Endothelial cell of umbilical vein (primary cell): ENCODE measurements at regions not wholly inside any gene's neighbourhood (a gene's known extent, or its start where the extent isn't known, plus 50 kb on each side); places are given as distances from the start of the nearest gene placed in this dataset.

ENCODE experiments used
- BruUV-seq: library from RNA; stranded (reverse); fragments of 400-500 nt; replicated peaks from 2 replicates; lab custom pipeline; 2021; lab: Mats Ljungman, UMichigan
- CTCF ChIA-PET: fragments of 300-600, 350-600 bp; sonication (Branson Sonifier 250); formaldehyde crosslinking; loops from one replicate; lab custom pipeline; 2021; ENCODE audit warnings: antibody characterized with exemption, inconsistent platforms; lab: Charles Lee
- POLR2A ChIA-PET: fragments of 300-600, 350-600 bp; sonication (Branson Sonifier 250); formaldehyde crosslinking; loops from one replicate; lab custom pipeline; 2021; ENCODE audit warnings: antibody characterized with exemption, inconsistent platforms; lab: Charles Lee
- DNase-seq: peaks from one replicate; pipeline ENCODE4 v3.0.0-alpha.2; 2011; ENCODE audit warnings: low read depth, low spot score
- FAIRE-seq: peaks from 2 replicates; lab custom pipeline; 2011; peaks lifted over from hg19 to GRCh38; lab: Jason Lieb, UNC
- H2AFZ ChIP-seq: 2 replicates; pipeline ENCODE4 v1.6.0; 2012; ENCODE audit warnings: low read depth, low read length, control low read depth, inconsistent platforms
- H3K27ac ChIP-seq: 2 replicates; pipeline ENCODE4 v1.5.1; 2011; ENCODE audit warnings: low read depth, mild to moderate bottlenecking, control low read depth, low read length, moderate library complexity; ENCODE audit not compliant: insufficient read depth
- H3K27me3 ChIP-seq, 2 experiments: 2 replicates each; pipeline versions ENCODE4 v1.6.0 to v1.6.1; 2011; ENCODE audit warnings: low read length in 2 of 2, mixed read lengths in 1 of 2; ENCODE audit not compliant: control insufficient read depth in 2 of 2, insufficient read depth in 2 of 2
- H3K36me3 ChIP-seq, 2 experiments: 2 replicates in 1 of 2; 3 replicates in 1 of 2; pipeline ENCODE4 v1.5.1; 2011; ENCODE audit warnings: low read length in 2 of 2, mild to moderate bottlenecking in 1 of 2, moderate library complexity in 1 of 2; ENCODE audit not compliant: control insufficient read depth in 2 of 2, insufficient read depth in 2 of 2; ENCODE audit errors: extremely low read depth in 1 of 2
- H3K4me1 ChIP-seq: 3 replicates; pipeline ENCODE4 v1.5.1; 2011; ENCODE audit warnings: mild to moderate bottlenecking, low read length; ENCODE audit not compliant: control insufficient read depth, insufficient read depth; ENCODE audit errors: extremely low read depth
- H3K4me2 ChIP-seq: 2 replicates; pipeline ENCODE4 v1.6.1; 2011; ENCODE audit warnings: low read length, control low read depth, mixed read lengths; ENCODE audit not compliant: insufficient read depth
- H3K4me3 ChIP-seq, 3 experiments: fragments of 200-600 bp in 1 of 3; sonication (generic), shearing (Covaris generic) in 1 of 3; replicated peaks in 1 of 3; 2 replicates each; pipeline ENCODE4 v1.5.1; 2011 to 2016; ENCODE audit warnings: control low read depth in 3 of 3, low read length in 3 of 3, mild to moderate bottlenecking in 2 of 3, inconsistent platforms in 1 of 3, low read depth in 1 of 3, moderate library complexity in 1 of 3; ENCODE audit not compliant: insufficient read depth in 1 of 3
- H3K79me2 ChIP-seq: 2 replicates; pipeline ENCODE4 v1.6.0; 2012; ENCODE audit warnings: low read length, inconsistent platforms; ENCODE audit not compliant: control insufficient read depth, insufficient read depth
- H3K9ac ChIP-seq: replicated peaks from 2 replicates; pipeline ENCODE3; 2011; ENCODE audit warnings: low read length, control low read depth; ENCODE audit not compliant: insufficient read depth; ENCODE audit errors: extremely low read depth
- H3K9me1 ChIP-seq: replicated peaks from 3 replicates; pipeline ENCODE4 v1.6.0; 2011; ENCODE audit warnings: mild to moderate bottlenecking, low read length; ENCODE audit not compliant: control insufficient read depth, insufficient read depth; ENCODE audit errors: extremely low read depth
- H3K9me3 ChIP-seq: replicated peaks from 2 replicates; pipeline ENCODE4 v1.5.1; 2012; ENCODE audit warnings: low read length, inconsistent platforms; ENCODE audit not compliant: control insufficient read depth, insufficient read depth
- H4K20me1 ChIP-seq: replicated peaks from 2 replicates; pipeline ENCODE3; 2011; ENCODE audit warnings: mild to moderate bottlenecking, low read length; ENCODE audit not compliant: control insufficient read depth, insufficient read depth; ENCODE audit errors: extremely low read depth
- CTCF ChIP-seq, 2 donors: IDR thresholded peaks; 1 replicate in 1 of 2; 2 replicates in 1 of 2; pipeline ENCODE4 v1.5.1; 2011; ENCODE audit warnings: low read length in 2 of 2, mild to moderate bottlenecking in 2 of 2, moderate library complexity in 2 of 2, control low read depth in 1 of 2, inconsistent platforms in 1 of 2, low read depth in 1 of 2; ENCODE audit not compliant: insufficient read depth in 1 of 2; ENCODE audit errors: extremely low read depth in 1 of 2
- EZH2 ChIP-seq: IDR thresholded peaks from 2 replicates; pipeline ENCODE4 v1.6.1; 2012; ENCODE audit warnings: borderline replicate concordance, low read depth, mild to moderate bottlenecking, moderate library complexity, low read length, inconsistent platforms; ENCODE audit not compliant: severe bottlenecking
- FOS ChIP-seq: IDR thresholded peaks from 2 replicates; pipeline ENCODE4 v1.6.1; 2011; ENCODE audit warnings: mild to moderate bottlenecking, low read length, moderate library complexity, borderline replicate concordance; ENCODE audit not compliant: insufficient read depth
- GATA2 ChIP-seq: IDR thresholded peaks from 2 replicates; pipeline ENCODE4 v1.7.0; 2011; ENCODE audit warnings: low read depth, mild to moderate bottlenecking, moderate library complexity, mixed read lengths, low read length; ENCODE audit not compliant: insufficient read length, insufficient read depth
- JUN ChIP-seq: IDR thresholded peaks from 2 replicates; pipeline ENCODE4 v1.6.1; 2011; ENCODE audit warnings: borderline replicate concordance, low read depth; ENCODE audit not compliant: insufficient read length, insufficient read depth
- MAX ChIP-seq: IDR thresholded peaks from 2 replicates; pipeline ENCODE4 v1.6.1; 2011; ENCODE audit not compliant: insufficient read depth, insufficient read length
- MYC ChIP-seq: IDR thresholded peaks from one replicate; pipeline ENCODE4 v1.6.1; 2011; ENCODE audit warnings: mild to moderate bottlenecking, low read depth, low read length
- POLR2A ChIP-seq: IDR thresholded peaks from 2 replicates; pipeline ENCODE4 v1.6.1; 2012; ENCODE audit warnings: low read depth, mild to moderate bottlenecking, control low read depth, low read length
- POLR2AphosphoS5 ChIP-seq: IDR thresholded peaks from 2 replicates; pipeline ENCODE4 v1.6.1; 2012; ENCODE audit warnings: low read depth, mild to moderate bottlenecking, control low read depth, low read length, moderate library complexity; ENCODE audit not compliant: insufficient read depth
- dilution Hi-C: fragments of 300-500 bp; cut with MboI; formaldehyde crosslinking; loops from one replicate; pipeline ENCODE4 v1.15.0; 2019; ENCODE audit warnings: low sequenced_read_pairs; ENCODE audit not compliant: extremely low pct_ligation_motif_present
- intact Hi-C: fragments of 100-400 bp; cut with micrococcal nuclease; formaldehyde crosslinking; loops from one replicate; pipeline ENCODE4 v1.10.0; 2022

GRCh38 chr3:117003501-117003900 is 293.9 kb downstream of the TUSC7 start:
- H3K27ac ChIP-seq: no peak overlapping the region
- no peak overlapping the region for H3K4me2 ChIP-seq
- intact Hi-C loops (no loop called here), dilution Hi-C loops (no loop called here)
- BruUV-seq: no TSS peak
- H3K4me1 ChIP-seq: no peaks in the 10 kb centered on the region
- H3K27me3 ChIP-seq: no peaks in the 10 kb centered on the region
- no peaks in the 10 kb centered on the region for H4K20me1 ChIP-seq
- H3K36me3 ChIP-seq: no peaks in the 10 kb centered on the region
- TF ChIP-seq GATA2 (no peak), EZH2 (no peak), CTCF (IDR thresholded peaks at IDR 0.05; ENCODE audit: extremely low read depth in 1 of 2, insufficient read depth in 1 of 2, low read depth in 1 of 2, low read length in 2 of 2) (no peak), MYC (no peak), POLR2A (no peak), FOS (no peak)
- H3K4me3 ChIP-seq: no peak overlapping the region
- H3K9ac ChIP-seq: no peak overlapping the region
- no peaks in the 10 kb centered on the region for H3K79me2 ChIP-seq
- FAIRE-seq (no peak), DNase-seq (no peak)
- CTCF ChIA-PET: interaction anchor here (1.3 to 1.7 kb wide), 2 partner anchors 16 to 233 kb away, joined by 4 to 5 read pairs; no protein-coding TSS in a partner anchor
- no peak overlapping the region for H2AFZ ChIP-seq
- H3K9me1 ChIP-seq: no peaks in the 10 kb centered on the region
- POLR2A ChIA-PET: no interaction called here
- no peaks in the 10 kb centered on the region for H3K9me3 ChIP-seq

GRCh38 chr3:117005274-117005673 is 295.7 kb downstream of the TUSC7 start:
- intact Hi-C loops (no loop called here), dilution Hi-C loops (no loop called here)
- DNase-seq (no peak), FAIRE-seq (no peak)
- Histone ChIP-seq H3K9me3 (no peaks in the 10 kb centered on the region), H3K4me2 (no peak overlapping the region), H3K9me1 (no peaks in the 10 kb centered on the region), H2AFZ (no peak overlapping the region), H3K36me3 (no peaks in the 10 kb centered on the region), H4K20me1 (no peaks in the 10 kb centered on the region), H3K79me2 (no peaks in the 10 kb centered on the region), H3K27me3 (peaks cover 0 to 2% of the 10 kb centered on the region in 2 experiments), H3K27ac (no peak overlapping the region), H3K4me1 (no peaks in the 10 kb centered on the region), H3K4me3 (no peak overlapping the region), H3K9ac (no peak overlapping the region)
- CTCF ChIA-PET: interaction anchor here (1.2 kb wide), 2 partner anchors 12 to 14 kb away, joined by 3 to 5 read pairs; no protein-coding TSS in a partner anchor
- TF ChIP-seq POLR2AphosphoS5 (no peak), MYC (no peak), JUN (no peak), POLR2A (no peak), MAX (no peak), FOS (no peak), CTCF (IDR thresholded peaks at IDR 0.05; ENCODE audit: extremely low read depth in 1 of 2, insufficient read depth in 1 of 2, low read depth in 1 of 2, low read length in 2 of 2) (no peak), EZH2 (no peak), GATA2 (no peak)
- no TSS peak for BruUV-seq
- POLR2A ChIA-PET: no interaction called here
